Body of pancreas (tissue), 4 donors: ENCODE measurements at regions not wholly inside any gene's neighbourhood (a gene's known extent, or its start where the extent isn't known, plus 50 kb on each side); places are given as distances from the start of the nearest gene placed in this dataset.

ENCODE experiments used
- ATAC-seq: fragments of 150-250 bp; one replicate; pipeline ENCODE4 v1.9.1; 2016
- DNase-seq, 4 donors: peaks; one replicate each; pipeline ENCODE4 v3.0.0-alpha.2; 2019
- H3K27ac ChIP-seq, 4 donors: fragments of 200-600 bp; sonication (generic); 1 replicate in 3 of 4; 2 replicates in 1 of 4; pipeline versions ENCODE4 v1.5.1 to v1.6.1; 2016 to 2019; ENCODE audit warnings: mild to moderate bottlenecking in 1 of 4, mixed read lengths in 1 of 4, moderate library complexity in 1 of 4
- H3K27me3 ChIP-seq, 2 donors: fragments of 200-600 bp; sonication (generic); one replicate each; pipeline ENCODE4 v1.6.0; 2016; ENCODE audit warnings: mild to moderate bottlenecking in 1 of 2
- H3K36me3 ChIP-seq, 2 donors: fragments of 200-600 bp; sonication (generic); replicated peaks in 1 of 2; 2 replicates each; pipeline ENCODE4 v1.5.1; 2016; ENCODE audit warnings: low read depth in 2 of 2; ENCODE audit not compliant: insufficient read depth in 1 of 2
- H3K4me1 ChIP-seq: fragments of 200-600 bp; sonication (generic); one replicate; pipeline ENCODE4 v1.6.0; 2016
- H3K4me3 ChIP-seq, 2 donors: fragments of 200-600 bp; sonication (generic); 1 replicate in 1 of 2; 2 replicates in 1 of 2; pipeline ENCODE4 v1.5.1; 2016 to 2019
- H3K9me3 ChIP-seq, 3 donors: fragments of 200-600 bp; sonication (generic); 1 replicate in 2 of 3; 2 replicates in 1 of 3; pipeline ENCODE4 v1.5.1; 2016
- POLR2A ChIP-seq, 3 donors: fragments of 450-650 bp; IDR thresholded peaks; one replicate each; pipeline ENCODE4 v1.6.1; 2016; ENCODE audit warnings: antibody characterized with exemption in 3 of 3, mild to moderate bottlenecking in 2 of 3
- WGBS, 2 donors: methylation state at CpG; one replicate each; pipeline ENCODE4 v1.1.5; 2017; 5-methylcytosine and 5-hydroxymethylcytosine counted together
- intact Hi-C: fragments of 100-400 bp; cut with DNase I; formaldehyde crosslinking; loops from one replicate; pipeline ENCODE4 v1.15.1; 2023
- TF ChIP-seq, protein P1 (sequence below), 7 experiments: fragments of 450-650 bp in 4 of 7; fragments of 200-600 bp in 3 of 7; sonication (generic) in 3 of 7; IDR thresholded peaks; one replicate each; pipeline ENCODE4 v1.5.1; 2016 to 2019; ENCODE audit warnings: antibody characterized with exemption in 7 of 7

DNA sequence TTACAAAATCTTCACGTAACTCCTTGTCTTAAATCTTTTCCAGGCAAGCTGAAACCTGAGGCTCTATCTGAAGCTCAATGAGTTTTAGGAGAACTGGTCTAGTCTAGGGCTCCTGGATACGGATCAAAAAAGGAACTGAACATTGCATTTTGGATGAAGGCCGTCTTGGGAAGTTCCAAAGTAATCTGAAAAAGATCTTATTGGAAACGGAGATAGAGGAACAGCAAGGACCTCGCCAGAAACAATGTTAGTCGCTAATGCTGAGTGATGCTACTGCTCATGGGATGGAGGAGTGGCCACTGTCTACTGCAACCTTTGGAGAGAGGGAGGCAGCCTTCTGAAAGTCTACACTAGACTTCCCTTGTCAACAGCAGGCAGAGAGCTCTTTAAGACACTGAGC, 91.4 kb upstream of the ATXN1 start:
- ATAC-seq (no peak), DNase-seq (no peak)
- Histone ChIP-seq H3K9me3 (no peaks in the 10 kb centered on the region), H3K4me3 (no peak overlapping the region), H3K4me1 (no peaks in the 10 kb centered on the region), H3K36me3 (no peaks in the 10 kb centered on the region), H3K27me3 (no peaks in the 10 kb centered on the region), H3K27ac (no peak overlapping the region)
- TF ChIP-seq POLR2A (IDR thresholded peaks at IDR 0.05): no peak
- TF ChIP-seq, protein P1, sequence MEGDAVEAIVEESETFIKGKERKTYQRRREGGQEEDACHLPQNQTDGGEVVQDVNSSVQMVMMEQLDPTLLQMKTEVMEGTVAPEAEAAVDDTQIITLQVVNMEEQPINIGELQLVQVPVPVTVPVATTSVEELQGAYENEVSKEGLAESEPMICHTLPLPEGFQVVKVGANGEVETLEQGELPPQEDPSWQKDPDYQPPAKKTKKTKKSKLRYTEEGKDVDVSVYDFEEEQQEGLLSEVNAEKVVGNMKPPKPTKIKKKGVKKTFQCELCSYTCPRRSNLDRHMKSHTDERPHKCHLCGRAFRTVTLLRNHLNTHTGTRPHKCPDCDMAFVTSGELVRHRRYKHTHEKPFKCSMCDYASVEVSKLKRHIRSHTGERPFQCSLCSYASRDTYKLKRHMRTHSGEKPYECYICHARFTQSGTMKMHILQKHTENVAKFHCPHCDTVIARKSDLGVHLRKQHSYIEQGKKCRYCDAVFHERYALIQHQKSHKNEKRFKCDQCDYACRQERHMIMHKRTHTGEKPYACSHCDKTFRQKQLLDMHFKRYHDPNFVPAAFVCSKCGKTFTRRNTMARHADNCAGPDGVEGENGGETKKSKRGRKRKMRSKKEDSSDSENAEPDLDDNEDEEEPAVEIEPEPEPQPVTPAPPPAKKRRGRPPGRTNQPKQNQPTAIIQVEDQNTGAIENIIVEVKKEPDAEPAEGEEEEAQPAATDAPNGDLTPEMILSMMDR (IDR thresholded peaks at IDR 0.05): no peak
- WGBS, 2 donors: 76 to 86% methylated on average over 6 of the region's 6 CpGs
- intact Hi-C loops: no loop called here

DNA sequence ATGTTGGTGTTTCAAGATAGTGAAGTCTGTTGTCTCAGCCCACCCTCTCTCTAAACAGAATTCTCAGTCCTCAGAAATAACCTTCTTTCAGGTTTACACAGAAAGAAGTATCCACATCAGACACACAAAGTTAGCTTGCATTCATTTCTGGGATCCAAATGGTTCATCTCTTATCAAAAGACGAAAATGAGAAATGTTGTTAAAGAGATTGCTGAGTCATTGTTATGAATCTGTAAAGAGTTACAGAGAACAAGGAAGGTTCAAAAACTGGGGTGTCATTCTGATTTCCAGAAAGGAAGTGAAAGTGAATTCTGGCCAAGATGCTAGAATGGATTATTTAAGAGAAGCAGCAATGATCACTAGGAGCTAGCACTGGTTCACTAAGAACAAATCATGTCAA, 90.5 kb upstream of the ATXN1 start:
- TF ChIP-seq, protein P1 (IDR thresholded peaks at IDR 0.05): no peak
- TF ChIP-seq POLR2A (IDR thresholded peaks at IDR 0.05): no peak
- H3K36me3 ChIP-seq: no peaks in the 10 kb centered on the region
- H3K4me3 ChIP-seq: no peak overlapping the region
- H3K27ac ChIP-seq: no peak overlapping the region
- no peaks in the 10 kb centered on the region for H3K4me1 ChIP-seq
- ATAC-seq (no peak), DNase-seq (no peak)
- intact Hi-C loops: no loop called here
- no peaks in the 10 kb centered on the region for H3K9me3 ChIP-seq
- 10 to 13% methylated on average over 1 of the region's 1 CpG for WGBS, 2 donors
- no peaks in the 10 kb centered on the region for H3K27me3 ChIP-seq

DNA sequence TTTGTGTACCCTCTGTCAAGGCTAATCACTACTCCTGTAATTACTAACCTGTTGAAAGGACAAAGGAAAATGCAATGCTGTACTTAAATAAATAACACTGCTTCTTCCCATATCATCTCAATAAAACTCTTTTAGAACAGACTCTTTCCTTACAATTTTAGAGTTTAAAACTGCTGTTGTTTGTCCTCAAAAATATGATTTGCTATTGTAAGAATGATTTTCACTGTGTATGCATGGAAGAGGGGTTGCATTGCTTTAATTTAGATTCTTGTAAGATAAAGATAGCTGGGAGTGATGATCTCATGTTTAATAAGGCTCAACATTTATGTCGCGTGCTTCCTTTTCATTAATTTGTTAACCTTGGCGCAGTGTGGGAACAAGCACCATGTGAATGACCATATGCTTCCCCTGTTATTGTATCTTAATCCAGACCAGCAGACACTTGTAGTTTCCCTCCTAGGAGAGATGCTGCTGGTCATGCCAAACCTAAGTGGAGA, 89.8 kb upstream of the ATXN1 start:
- Histone ChIP-seq H3K9me3 (no peaks in the 10 kb centered on the region), H3K36me3 (no peaks in the 10 kb centered on the region), H3K27me3 (no peaks in the 10 kb centered on the region), H3K4me3 (no peak overlapping the region), H3K4me1 (no peaks in the 10 kb centered on the region), H3K27ac (no peak overlapping the region)
- ATAC-seq: no peak
- intact Hi-C loops: no loop called here
- no peak for DNase-seq
- TF ChIP-seq, protein P1 (IDR thresholded peaks at IDR 0.05): no peak
- TF ChIP-seq POLR2A (IDR thresholded peaks at IDR 0.05): no peak
- 79 to 80% methylated on average over 3 of the region's 3 CpGs for WGBS, 2 donors

DNA sequence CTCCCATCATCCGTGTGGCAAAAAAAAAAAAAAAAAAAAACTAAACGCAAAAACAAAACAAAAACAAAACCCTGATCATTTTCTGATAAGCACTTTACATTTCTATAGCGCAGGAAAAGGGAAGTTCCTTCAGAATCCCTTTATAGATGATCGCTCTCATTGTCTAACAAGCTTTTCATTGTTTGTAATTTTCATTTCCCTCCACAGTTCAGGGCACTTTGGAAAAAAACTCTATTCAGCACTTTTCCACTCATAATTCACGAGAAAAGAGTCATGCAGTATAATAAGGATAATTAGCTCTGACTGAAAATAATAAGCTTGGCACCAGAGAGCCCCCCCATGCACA, 89.4 kb upstream of the ATXN1 start:
- no peak for DNase-seq
- Histone ChIP-seq H3K36me3 (no peaks in the 10 kb centered on the region), H3K27me3 (no peaks in the 10 kb centered on the region), H3K4me3 (no peak overlapping the region), H3K27ac (no peak overlapping the region), H3K9me3 (no peaks in the 10 kb centered on the region), H3K4me1 (no peaks in the 10 kb centered on the region)
- no peak for ATAC-seq
- 51 to 58% methylated on average over 5 of the region's 5 CpGs for WGBS, 2 donors
- TF ChIP-seq, protein P1 (IDR thresholded peaks at IDR 0.05): no peak
- TF ChIP-seq POLR2A (IDR thresholded peaks at IDR 0.05): no peak
- intact Hi-C loops: no loop called here

DNA sequence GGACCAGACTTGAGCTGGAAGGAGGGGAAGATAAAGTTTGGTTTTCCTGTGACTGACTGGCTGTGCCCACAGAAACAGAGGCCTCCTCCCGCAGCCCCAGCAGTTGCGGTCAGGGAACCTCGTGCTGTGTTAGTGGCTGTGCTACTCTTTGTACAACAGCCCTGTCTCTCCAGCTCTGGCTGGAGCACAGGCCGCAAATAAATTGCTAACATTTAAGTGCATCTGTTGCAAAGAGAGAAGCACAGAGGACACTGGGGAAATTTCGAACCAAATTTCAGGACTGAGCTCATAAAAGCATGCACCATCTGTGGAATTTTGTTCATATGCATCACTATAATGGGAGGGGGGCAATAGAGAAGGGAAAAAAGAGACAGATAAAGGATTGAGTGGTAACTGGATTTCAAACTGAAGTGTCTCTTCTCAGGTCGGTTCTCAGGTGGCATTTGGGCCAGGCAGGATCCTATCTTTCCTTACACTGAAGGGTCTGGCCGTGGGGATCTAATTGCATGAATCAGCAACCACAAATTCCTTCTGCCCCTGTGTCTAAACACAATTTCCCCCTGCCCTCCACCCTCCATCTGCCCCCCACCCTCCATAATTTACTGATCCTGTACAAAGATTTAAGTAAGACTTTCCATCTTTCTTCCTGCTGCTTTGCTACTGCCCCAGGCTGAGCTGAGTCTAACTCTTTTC, 88.9 kb upstream of the ATXN1 start:
- Histone ChIP-seq H3K36me3 (no peaks in the 10 kb centered on the region), H3K4me1 (no peaks in the 10 kb centered on the region), H3K27me3 (no peaks in the 10 kb centered on the region), H3K4me3 (no peak overlapping the region), H3K27ac (no peak overlapping the region), H3K9me3 (no peaks in the 10 kb centered on the region)
- no peak for ATAC-seq
- intact Hi-C loops: no loop called here
- WGBS, 2 donors: 56 to 74% methylated on average over 7 of the region's 7 CpGs
- no peak for DNase-seq
- TF ChIP-seq, protein P1 (IDR thresholded peaks at IDR 0.05): no peak
- no peak for TF ChIP-seq POLR2A (IDR thresholded peaks at IDR 0.05)
